NCI-H1105 (cell line): ENCODE measurements at regions not wholly inside any gene's neighbourhood (a gene's known extent, or its start where the extent isn't known, plus 50 kb on each side); places are given as distances from the start of the nearest gene placed in this dataset.
"Not testable (repeated sequence)": the region's sequence is repeated elsewhere in the genome, so short reads cannot be mapped to it uniquely, and the experiment has no call there.

Experiments
- DNase-seq: peaks from one replicate; lab custom pipeline; 2025; lab: John Stamatoyannopoulos, UW

DNA sequence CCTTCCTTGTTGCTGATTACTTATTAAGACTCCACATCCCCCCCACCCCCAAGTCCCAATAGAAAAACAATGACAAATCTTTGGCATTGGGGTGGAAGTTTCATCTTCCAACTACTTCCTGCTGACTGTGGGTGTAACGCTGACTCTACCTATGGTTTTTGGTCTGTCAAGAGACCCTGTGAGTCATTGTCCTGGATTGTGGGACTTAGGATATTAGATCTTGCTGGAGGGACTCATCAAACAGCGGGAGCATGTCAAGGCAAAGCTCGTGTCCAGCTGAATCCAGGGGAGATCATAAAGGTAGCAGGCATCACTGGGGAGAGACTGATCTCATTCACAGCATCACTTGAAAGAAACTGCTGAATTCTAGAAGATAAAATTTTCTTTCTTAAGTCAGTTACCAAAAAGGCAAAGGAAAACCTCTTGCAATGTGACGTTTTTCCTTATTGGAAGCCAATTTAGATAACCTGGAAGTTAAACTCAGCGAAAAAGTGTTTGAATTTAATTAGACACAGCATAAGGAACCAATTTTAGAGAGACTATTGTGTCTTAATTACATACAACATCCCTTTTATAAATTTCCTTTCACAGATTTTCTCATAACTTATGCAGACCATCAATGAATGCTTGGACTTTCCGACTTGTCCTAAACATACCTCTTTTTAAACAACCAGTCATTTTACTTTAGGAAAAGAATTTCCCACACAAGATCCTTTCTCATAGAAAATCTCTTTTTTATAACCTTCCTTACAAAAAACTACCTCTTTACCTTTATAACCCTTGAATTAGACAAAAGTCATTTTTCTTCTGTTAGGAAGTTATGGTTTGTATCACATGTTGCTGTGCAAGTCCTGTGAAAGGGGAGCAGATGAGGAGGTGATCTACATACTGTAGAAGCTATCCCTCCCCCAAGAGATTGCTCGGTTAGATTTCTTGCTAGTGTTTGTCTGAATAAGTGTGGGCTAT lies 94.6 kb upstream of the SCAF11 start:
- DNase-seq = no peak

DNA sequence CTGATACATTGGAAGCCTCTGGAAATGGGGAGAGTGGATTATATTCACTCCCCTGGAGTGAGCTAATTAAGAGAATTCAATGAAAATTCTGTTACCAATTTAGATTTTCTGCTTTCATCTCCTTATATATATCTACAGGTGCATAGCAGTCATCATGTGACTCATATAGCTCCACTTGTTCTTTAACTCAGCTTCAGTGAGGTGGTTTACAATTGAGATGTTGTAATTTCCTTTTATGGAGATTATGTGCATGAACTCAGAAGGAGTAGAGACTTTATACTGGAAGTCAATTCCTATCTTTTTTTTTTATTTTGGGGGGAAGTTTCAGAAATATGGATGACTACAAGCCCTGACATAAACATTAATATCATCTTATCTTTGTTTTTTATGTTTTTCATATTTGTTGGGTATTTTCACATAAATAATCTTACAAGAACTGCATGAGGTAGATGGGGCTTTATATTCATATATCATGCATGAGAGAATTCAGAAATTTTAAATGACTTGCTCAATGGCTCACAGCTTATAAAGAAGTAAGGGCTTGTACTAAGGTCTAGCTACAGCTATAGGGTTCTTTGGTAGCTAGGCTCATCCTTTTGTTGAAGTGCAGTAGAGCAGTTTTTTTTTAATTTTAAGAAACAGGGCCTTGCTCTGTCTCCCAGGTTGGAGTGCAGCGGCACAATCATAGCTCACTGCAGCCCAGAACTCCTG lies 92.3 kb upstream of the SCAF11 start:
- DNase-seq = no peak

DNA sequence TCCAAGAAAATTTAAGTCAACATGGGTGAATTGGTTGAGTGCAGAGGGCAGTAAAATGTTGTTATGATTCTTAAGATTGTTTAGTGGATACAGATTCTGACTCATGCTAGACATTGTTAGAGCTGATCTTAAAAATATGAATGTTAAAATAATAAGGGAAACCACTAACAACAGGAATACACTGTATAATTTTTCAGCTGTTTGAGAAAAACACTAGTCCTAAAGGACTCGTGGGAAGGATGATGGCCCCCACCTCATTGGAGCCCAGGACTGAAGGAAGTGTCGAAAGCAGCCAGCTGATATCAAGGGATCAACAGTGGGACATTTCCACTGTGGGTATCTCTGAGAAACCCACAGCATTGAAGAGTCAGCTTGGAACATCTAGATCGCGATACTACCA lies 82.9 kb upstream of the SCAF11 start:
- DNase-seq = no peak

DNA sequence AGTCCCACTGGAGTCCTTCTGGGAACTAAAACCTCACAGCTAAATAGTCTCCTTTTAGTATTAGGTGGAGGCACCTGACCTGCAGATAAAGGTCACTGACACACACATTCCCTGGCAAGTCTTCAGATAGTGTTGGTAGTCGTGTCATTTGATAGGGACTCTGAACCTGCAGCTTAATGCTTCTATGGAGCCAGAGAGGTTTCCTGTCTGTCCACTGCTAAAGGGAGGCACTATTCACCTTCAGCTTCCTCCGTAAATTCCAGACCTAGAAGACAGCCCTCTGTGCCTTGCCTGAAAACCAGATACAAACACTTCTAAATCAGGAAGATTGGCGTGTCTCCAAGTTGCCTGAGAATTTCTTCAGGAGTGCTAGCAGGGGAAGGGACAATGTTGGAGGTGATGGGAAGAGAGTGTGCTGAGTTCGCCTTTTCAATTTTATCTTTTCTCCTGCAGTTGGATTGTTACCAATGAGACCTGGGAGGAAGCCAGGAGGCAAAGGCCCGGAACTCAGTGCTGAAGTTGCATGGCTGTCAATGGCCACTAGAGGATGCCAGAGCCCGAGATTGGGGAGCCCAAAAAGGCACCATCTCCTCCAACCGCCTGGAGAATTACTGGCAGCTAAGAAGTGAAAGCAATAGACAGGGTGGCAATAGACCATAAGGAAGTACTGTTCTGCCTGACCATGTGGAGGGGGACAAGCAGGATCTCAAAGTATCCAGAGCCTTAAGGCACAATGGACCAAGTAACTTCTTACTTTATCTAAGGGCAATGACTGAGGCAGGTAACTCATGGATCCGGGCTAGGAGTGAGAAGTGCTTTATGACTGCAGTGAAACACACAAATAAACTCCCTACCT lies 81.6 kb upstream of the SCAF11 start:
- DNase-seq = peak; percentile 8

DNA sequence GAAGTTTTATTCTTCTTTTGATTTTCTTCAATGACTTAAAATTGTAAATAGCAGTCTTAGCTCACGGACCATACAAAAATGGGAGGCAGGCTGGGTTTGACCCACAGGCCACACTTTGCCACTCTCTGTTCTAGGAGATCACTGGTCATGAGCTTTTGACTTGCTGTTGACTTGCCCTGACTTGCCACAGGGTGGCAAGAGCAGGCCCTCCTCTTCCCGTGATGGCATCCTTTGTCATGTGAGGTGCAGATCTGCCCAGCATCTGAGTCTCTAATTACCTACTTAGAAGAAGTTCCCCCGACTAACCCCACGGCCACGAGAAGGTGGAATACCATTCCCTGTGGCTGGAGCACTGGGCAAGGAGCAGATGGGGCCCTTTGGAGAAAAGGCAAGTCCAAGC lies 81.0 kb upstream of the SCAF11 start:
- no peak for DNase-seq

DNA sequence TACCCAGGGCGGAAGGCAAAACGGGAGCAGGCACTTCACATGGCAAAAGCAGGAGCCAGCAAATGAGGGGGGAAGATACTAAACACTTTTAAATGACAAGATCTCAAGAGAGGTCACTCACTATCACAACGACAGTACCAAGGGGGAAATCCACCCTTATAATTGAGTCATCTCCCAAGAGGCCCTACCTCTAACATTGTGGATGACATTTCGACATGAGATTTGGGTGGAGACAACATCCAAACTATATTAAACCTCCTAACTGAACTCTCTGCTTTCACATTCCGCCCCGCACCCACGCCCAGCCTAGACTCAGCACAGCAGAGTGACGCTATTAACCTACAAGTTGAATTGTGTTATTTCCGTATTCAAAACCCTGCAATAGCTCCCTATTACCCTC lies 76.7 kb upstream of the SCAF11 start:
- DNase-seq = no peak

DNA sequence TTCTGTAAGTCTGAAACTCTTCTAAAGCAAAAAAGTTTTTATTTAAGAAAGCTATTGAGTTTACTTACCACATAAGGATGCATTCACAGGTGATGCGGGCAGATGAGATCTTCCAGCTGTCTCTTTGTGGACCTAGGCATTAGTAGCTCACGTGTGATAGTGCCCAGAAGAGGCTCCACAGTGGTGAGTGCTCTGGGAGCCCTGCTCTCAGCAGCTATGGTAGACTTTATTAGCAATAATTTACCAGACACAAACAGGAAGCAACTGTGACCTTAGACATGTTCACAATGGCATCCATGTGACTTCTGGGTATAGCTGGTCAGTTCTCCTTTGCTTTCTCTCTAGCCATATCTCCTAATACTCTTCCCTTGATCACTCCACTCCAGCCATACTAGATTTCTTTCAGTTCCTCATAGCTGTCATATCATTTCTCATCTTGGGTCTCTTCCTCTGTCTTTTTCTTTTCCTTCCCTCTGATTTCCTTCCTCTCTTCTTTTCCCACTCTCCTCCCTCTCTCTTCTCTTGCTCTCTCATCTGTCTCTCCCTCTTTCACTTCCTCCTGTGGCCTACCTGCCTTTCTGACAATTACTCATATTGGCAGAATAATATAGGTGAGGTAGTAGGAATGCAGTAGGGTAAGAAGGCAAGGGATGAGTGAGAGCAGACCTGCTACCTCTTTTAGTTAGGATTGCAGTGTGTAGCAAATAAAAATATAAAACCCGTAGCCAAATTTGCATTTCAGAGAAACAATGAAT lies 75.2 kb upstream of the SCAF11 start:
- DNase-seq = no peak

DNA sequence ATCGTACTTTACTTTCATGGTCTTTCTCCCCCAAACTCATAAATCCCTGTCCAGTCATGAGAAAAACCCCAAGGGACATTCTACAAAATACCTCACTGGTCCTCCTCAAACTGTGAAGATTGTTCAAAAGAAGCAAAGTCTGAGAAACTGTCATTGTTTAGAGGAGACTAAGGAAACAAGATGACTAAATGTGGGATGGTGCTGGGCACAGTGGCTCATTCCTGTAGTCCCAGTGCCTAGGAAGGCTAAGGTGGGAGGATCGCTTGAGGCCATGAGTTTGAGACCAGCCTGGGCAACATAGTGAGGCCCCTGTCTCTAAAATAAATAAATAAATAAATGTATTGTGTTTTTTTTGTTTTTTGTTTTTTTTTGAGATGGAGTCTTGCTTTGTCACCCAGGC lies 74.2 kb upstream of the SCAF11 start:
- no peak for DNase-seq

DNA sequence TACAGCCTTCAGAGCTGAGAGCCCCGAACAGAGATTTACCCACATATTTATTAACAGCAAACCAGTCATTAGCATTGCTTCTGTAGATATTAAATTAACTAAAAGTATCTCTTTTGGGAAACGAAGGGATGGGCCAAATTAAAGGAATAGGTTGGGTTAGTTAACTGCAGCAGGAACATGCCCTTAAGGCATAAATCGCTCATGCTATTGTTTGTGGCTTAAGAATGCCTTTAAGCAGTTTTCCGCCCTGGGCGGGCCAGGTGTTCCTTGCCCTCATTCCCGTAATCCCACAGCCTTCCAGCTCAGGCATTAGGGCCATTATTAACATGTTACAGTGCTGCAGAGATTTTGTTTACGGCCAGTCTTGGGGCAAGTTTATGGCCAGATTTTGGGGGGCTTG lies 68.3 kb upstream of the SCAF11 start:
- DNase-seq = not testable (repeated sequence)

DNA sequence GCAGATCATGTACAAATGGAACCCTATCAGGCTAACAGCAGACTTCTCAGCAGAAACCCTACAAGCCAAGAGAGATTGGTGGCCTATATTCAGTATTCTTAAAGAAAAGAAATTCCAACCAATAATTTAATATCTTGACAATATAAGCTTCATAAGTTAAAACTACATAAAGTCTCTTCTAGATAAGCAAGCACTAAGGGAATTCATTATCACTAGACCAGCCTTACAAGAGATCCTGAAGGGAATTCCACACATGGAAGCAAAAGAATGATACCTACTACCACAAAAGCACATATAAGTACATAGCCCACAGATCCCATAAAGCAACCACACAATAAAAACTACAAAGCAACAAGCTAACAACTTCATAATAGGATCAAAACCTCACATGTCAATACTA lies 60.4 kb upstream of the SCAF11 start:
- DNase-seq = no peak

DNA sequence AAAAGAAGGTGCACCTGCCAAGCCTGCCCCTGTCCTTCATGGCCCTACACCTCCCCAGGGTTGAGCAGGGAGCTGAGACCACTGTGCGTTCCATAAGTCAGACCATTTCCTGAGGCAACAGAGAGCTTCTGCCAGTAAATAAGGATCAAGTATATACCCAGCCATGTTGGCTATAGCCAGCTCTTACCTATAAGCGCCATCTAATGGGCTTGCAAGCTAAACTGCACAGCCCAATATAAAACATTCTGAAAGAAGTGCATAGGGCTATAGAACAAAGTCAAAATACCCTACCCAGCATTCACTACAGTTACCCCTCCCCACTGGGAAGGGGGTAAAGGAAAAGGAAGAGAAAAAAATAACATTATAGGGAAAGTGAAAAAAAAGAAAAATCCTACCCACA lies 59.3 kb upstream of the SCAF11 start:
- no peak for DNase-seq

DNA sequence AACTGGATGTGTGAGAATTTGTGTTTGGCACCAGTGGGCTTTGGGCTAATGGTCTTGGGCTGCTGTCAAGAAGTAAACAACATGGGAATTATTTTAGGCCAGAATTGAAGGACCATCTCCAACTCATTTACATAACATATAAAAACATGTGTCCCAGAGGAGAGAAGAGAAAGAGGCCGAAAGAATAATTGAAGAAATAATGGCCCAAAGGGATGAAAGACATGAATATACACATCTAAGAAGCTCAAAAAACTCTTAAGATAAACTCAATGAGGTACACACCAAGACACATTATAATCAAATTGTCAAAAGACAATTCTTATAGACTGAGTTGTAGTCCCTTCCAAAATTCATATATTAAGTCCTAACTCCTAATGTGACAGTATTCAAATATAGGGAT lies 56.1 kb upstream of the SCAF11 start:
- no peak for DNase-seq

DNA sequence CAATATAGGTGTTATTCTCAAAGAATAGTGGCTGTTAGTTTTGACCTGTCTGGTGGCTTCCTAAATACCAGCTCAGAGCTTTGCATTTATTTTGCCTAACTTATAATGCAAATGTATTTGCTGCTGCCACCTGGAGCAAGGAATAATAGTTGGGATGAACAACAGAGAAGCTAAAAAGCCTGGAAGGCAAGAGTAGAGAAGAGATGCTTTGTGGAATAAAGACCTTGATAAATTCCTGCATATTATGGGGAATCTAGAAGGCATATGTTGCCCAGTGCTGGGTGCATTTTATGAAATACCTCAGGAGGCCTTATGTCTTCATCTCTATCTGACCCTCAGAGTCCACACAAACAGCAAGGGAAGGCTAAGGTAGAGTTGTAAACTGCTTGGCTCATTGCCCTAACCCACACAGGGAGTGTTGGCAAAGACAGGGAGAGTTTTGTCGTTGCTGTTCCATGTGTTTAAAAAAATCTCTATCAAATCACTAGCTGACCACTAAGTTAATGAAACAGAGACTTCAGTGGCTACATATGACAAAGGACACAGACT lies 53.7 kb upstream of the SCAF11 start:
- no peak for DNase-seq
